ENCODE measurements at regions not wholly inside any gene's neighbourhood (a gene's known extent, or its start where the extent isn't known, plus 50 kb on each side); places are given as distances from the start of the nearest gene placed in this dataset.

- no peak for DNase-seq (ENCODE audit: low spot score)
Measured at GRCh38 chr5:72618708-72619107, 111.5 kb upstream of the ZNF366 start.

GRCh38 chr5:72615061-72615460, 107.9 kb upstream of the ZNF366 start:
- no peak for DNase-seq (ENCODE audit: low spot score)
- no peak for TF ChIP-seq CTCF (IDR thresholded peaks at IDR 0.05; ENCODE audit: borderline replicate concordance, control extremely low read depth, extremely low read depth, insufficient read depth, missing control alignments)
- in situ Hi-C loops (cut with MboI; ENCODE audit: low sequenced_read_pairs, unreplicated experiment): no loop called here

More at GRCh38 chr5:72618708-72619107, 111.5 kb upstream of the ZNF366 start:
- no peak for TF ChIP-seq CTCF (IDR thresholded peaks at IDR 0.05; ENCODE audit: borderline replicate concordance, control extremely low read depth, extremely low read depth, insufficient read depth, missing control alignments)
- in situ Hi-C loops (cut with MboI; ENCODE audit: low sequenced_read_pairs, unreplicated experiment): no loop called here

- no peak for DNase-seq (ENCODE audit: low spot score)
- in situ Hi-C loops (cut with MboI; ENCODE audit: low sequenced_read_pairs, unreplicated experiment): no loop called here
Measured at GRCh38 chr5:72613515-72613914, 106.3 kb upstream of the ZNF366 start.

GRCh38 chr5:72612810-72613209, 105.6 kb upstream of the ZNF366 start:
- in situ Hi-C loops (cut with MboI; ENCODE audit: low sequenced_read_pairs, unreplicated experiment): no loop called here
- DNase-seq (ENCODE audit: low spot score): no peak

More at GRCh38 chr5:72613515-72613914, 106.3 kb upstream of the ZNF366 start:
- no peak for TF ChIP-seq CTCF (IDR thresholded peaks at IDR 0.05; ENCODE audit: borderline replicate concordance, control extremely low read depth, extremely low read depth, insufficient read depth, missing control alignments)

GRCh38 chr5:72611118-72611730, 104.0 kb upstream of the ZNF366 start:
- DNase-seq (ENCODE audit: low spot score): peak; percentile 60
- TF ChIP-seq CTCF (IDR thresholded peaks at IDR 0.05; ENCODE audit: borderline replicate concordance, control extremely low read depth, extremely low read depth, insufficient read depth, missing control alignments): peak; percentile 64
- in situ Hi-C loops (cut with MboI; ENCODE audit: low sequenced_read_pairs, unreplicated experiment): no loop called here

More at GRCh38 chr5:72612810-72613209, 105.6 kb upstream of the ZNF366 start:
- TF ChIP-seq CTCF (IDR thresholded peaks at IDR 0.05; ENCODE audit: borderline replicate concordance, control extremely low read depth, extremely low read depth, insufficient read depth, missing control alignments): no peak

GRCh38 chr5:72608926-72609325, 101.7 kb upstream of the ZNF366 start:
- in situ Hi-C loops (cut with MboI; ENCODE audit: low sequenced_read_pairs, unreplicated experiment): no loop called here
- TF ChIP-seq CTCF (IDR thresholded peaks at IDR 0.05; ENCODE audit: borderline replicate concordance, control extremely low read depth, extremely low read depth, insufficient read depth, missing control alignments): no peak
- DNase-seq (ENCODE audit: low spot score): no peak
